ENCODE measurements at regions not wholly inside any gene's neighbourhood (a gene's known extent, or its start where the extent isn't known, plus 50 kb on each side); places are given as distances from the start of the nearest gene placed in this dataset.

- TF ChIP-seq, protein P1, sequence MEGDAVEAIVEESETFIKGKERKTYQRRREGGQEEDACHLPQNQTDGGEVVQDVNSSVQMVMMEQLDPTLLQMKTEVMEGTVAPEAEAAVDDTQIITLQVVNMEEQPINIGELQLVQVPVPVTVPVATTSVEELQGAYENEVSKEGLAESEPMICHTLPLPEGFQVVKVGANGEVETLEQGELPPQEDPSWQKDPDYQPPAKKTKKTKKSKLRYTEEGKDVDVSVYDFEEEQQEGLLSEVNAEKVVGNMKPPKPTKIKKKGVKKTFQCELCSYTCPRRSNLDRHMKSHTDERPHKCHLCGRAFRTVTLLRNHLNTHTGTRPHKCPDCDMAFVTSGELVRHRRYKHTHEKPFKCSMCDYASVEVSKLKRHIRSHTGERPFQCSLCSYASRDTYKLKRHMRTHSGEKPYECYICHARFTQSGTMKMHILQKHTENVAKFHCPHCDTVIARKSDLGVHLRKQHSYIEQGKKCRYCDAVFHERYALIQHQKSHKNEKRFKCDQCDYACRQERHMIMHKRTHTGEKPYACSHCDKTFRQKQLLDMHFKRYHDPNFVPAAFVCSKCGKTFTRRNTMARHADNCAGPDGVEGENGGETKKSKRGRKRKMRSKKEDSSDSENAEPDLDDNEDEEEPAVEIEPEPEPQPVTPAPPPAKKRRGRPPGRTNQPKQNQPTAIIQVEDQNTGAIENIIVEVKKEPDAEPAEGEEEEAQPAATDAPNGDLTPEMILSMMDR (IDR thresholded peaks at IDR 0.05; ENCODE audit: low read depth, low read length, poor library complexity, severe bottlenecking) = no peak
- TF ChIP-seq EZH2phosphoT487 (IDR thresholded peaks at IDR 0.05; ENCODE audit: borderline replicate concordance, low read length) = no peak
These were observed 298.7 kb upstream of the TCF21 start for GRCh38 chr6:133590196-133590595.
